ENCODE measurements at regions not wholly inside any gene's neighbourhood (a gene's known extent, or its start where the extent isn't known, plus 50 kb on each side); places are given as distances from the start of the nearest gene placed in this dataset.

GRCh38 chr12:11486623-11487444, 91.5 kb upstream of the PRB2 start (continued):
- TF ChIP-seq, protein P1, sequence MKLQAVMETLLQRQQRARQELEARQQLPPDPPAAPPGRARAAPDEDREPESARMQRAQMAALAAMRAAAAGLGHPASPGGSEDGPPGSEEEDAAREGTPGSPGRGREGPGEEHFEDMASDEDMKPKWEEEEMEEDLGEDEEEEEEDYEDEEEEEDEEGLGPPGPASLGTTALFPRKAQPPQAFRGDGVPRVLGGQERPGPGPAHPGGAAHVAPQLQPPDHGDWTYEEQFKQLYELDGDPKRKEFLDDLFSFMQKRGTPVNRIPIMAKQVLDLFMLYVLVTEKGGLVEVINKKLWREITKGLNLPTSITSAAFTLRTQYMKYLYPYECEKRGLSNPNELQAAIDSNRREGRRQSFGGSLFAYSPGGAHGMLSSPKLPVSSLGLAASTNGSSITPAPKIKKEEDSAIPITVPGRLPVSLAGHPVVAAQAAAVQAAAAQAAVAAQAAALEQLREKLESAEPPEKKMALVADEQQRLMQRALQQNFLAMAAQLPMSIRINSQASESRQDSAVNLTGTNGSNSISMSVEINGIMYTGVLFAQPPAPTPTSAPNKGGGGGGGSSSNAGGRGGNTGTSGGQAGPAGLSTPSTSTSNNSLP (IDR thresholded peaks at IDR 0.05; ENCODE audit: borderline replicate concordance, low read depth, low read length), result peak; percentile 24; the same call in 1 of the 2 replicates
- TF ChIP-seq WHSC1 (IDR thresholded peaks at IDR 0.05; ENCODE audit: low read length), result no peak
- TF ChIP-seq HSF4 (CRISPR knock-in tag; IDR thresholded peaks at IDR 0.05; ENCODE audit: borderline replicate concordance), result no peak
- TF ChIP-seq ZNF274 (IDR thresholded peaks at IDR 0.05; ENCODE audit: borderline replicate concordance, low read depth, low read length), result no peak
- no peak for TF ChIP-seq ZNF57 (CRISPR knock-in tag; IDR thresholded peaks at IDR 0.05)
- TF ChIP-seq ZBTB34 (CRISPR knock-in tag; IDR thresholded peaks at IDR 0.05), result no peak
- no peak for TF ChIP-seq TAF7 (tag; IDR thresholded peaks at IDR 0.05)
- no peak for TF ChIP-seq CBFB (CRISPR knock-in tag; IDR thresholded peaks at IDR 0.05)
- TF ChIP-seq CEBPG (CRISPR knock-in tag; IDR thresholded peaks at IDR 0.05), result 0 out of 2 replicates have a peak, but pooled peaks have one; percentile 19
- TF ChIP-seq CEBPG (tag; conservative IDR thresholded peaks at IDR 0.05 in 1 of 2, IDR thresholded peaks at IDR 0.05 in 1 of 2), result no peak
- no peak for TF ChIP-seq ZNF41 (CRISPR knock-in tag; conservative IDR thresholded peaks at IDR 0.05)
- TF ChIP-seq ZNF184 (CRISPR knock-in tag; IDR thresholded peaks at IDR 0.05), result no peak
- TF ChIP-seq GTF2F1 (IDR thresholded peaks at IDR 0.05; ENCODE audit: low read depth, low read length), result no peak
- 0 out of 2 replicates have a peak, but pooled peaks have one; percentile 28 for TF ChIP-seq JUND (IDR thresholded peaks at IDR 0.05; ENCODE audit: borderline replicate concordance, low read depth, low read length)
- no peak for TF ChIP-seq JUND (tag; IDR thresholded peaks at IDR 0.05; ENCODE audit: borderline replicate concordance, low read depth, low read length)
- TF ChIP-seq FOXP4 (CRISPR knock-in tag; IDR thresholded peaks at IDR 0.05; ENCODE audit: borderline replicate concordance), result no peak
- no peak for TF ChIP-seq SRF (CRISPR knock-in tag; IDR thresholded peaks at IDR 0.05)
- no peak for TF ChIP-seq STAT5B (CRISPR knock-in tag; IDR thresholded peaks at IDR 0.05)
- no peak for TF ChIP-seq HIVEP1 (CRISPR knock-in tag; IDR thresholded peaks at IDR 0.05)
- peak; percentile 73 for TF ChIP-seq SMC3 (conservative IDR thresholded peaks at IDR 0.05; ENCODE audit: insufficient read depth, low read depth, low read length)
- no peak for TF ChIP-seq ZC3H11A (IDR thresholded peaks at IDR 0.05; ENCODE audit: low read depth, low read length)

All from K562 (cell line).